ENCODE measurements at regions not wholly inside any gene's neighbourhood (a gene's known extent, or its start where the extent isn't known, plus 50 kb on each side); places are given as distances from the start of the nearest gene placed in this dataset.
"Not testable (repeated sequence)": the region's sequence is repeated elsewhere in the genome, so short reads cannot be mapped to it uniquely, and the experiment has no call there.

DNA sequence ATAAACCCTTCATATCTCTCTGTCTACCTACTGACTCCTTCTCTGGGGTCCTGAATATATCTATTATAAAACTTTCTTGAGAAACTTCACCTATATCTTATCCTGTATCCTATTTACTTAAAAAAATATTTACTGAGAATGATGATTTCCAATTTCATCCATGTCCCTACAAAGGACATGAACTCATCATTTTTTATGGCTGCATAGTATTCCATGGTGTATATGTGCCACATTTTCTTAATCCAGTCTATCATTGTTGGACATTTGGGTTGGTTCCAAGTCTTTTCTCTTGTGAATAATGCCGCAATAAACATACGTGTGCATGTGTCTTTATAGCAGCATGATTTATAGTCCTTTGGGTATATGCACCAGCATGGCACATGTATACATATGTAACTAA is 301.7 kb upstream of the RAI14 start:
- not testable (repeated sequence) for H3K9ac ChIP-seq (ENCODE audit: low read length in 3 of 3)

DNA sequence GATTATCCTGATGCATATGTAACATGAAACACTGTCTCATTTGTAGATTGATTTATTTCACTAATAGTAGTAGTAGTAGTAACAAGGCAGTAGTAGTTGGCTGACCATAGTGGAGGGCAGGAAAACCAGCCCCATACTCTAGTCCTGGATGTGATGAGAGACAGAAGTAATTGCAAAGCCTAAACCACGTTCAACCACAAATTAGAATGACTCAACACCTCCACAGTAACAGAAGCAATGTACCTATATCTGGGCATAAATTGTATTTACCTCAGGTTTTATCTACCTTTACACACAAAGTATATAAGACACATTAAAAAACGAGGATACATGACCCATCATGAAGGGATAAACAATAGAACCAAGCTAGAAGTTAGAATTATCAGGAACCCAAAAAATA is 284.7 kb upstream of the RAI14 start:
- H3K9me3 ChIP-seq (ENCODE audit: control insufficient read depth in 2 of 3, insufficient read depth in 1 of 3, low read length in 3 of 3); H3K4me3 ChIP-seq (ENCODE audit: low read length in 3 of 3); H3K27me3 ChIP-seq (ENCODE audit: control insufficient read depth, insufficient read depth, low read length); H3K27ac ChIP-seq (ENCODE audit: low read depth in 2 of 2, low read length in 2 of 2); H3K36me3 ChIP-seq (ENCODE audit: control insufficient read depth in 2 of 3, insufficient read depth in 3 of 3, low read length in 3 of 3); intact Hi-C loops (cut with DNase I); H3K9ac ChIP-seq (ENCODE audit: low read length in 3 of 3); H3K4me1 ChIP-seq (ENCODE audit: control insufficient read depth in 2 of 3, insufficient read depth in 2 of 3, low read depth in 1 of 3, low read length in 3 of 3); FAIRE-seq; DNase-seq: not testable (repeated sequence)

More for the DNA sequence above, 301.7 kb upstream of the RAI14 start:
- H3K36me3 ChIP-seq (ENCODE audit: control insufficient read depth in 2 of 3, insufficient read depth in 3 of 3, low read length in 3 of 3); intact Hi-C loops (cut with DNase I); H3K4me3 ChIP-seq (ENCODE audit: low read length in 3 of 3); H3K4me1 ChIP-seq (ENCODE audit: control insufficient read depth in 2 of 3, insufficient read depth in 2 of 3, low read depth in 1 of 3, low read length in 3 of 3); FAIRE-seq; H3K27me3 ChIP-seq (ENCODE audit: control insufficient read depth, insufficient read depth, low read length); H3K9me3 ChIP-seq (ENCODE audit: control insufficient read depth in 2 of 3, insufficient read depth in 1 of 3, low read length in 3 of 3); DNase-seq; H3K27ac ChIP-seq (ENCODE audit: low read depth in 2 of 2, low read length in 2 of 2): not testable (repeated sequence)

DNA sequence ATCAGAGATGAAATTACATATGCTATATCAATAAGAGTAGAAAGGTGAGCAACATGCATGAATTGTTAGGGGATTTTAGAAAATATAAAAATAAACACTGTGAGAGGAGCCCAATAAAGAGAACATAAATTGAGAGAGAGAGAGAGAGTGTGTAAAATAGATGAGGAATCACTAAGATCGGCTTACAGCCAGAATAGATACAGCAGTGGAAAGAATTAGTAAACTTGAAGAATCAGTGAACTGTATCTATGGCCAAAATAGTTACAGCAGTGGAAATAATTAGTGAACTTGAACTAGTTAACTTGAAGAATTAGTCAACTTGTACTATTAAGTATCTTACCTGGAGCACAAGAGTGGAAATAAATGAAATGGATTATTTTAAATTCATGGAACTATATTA is 284.3 kb upstream of the RAI14 start:
- H3K9ac ChIP-seq (ENCODE audit: low read length in 3 of 3); H3K27ac ChIP-seq (ENCODE audit: low read depth in 2 of 2, low read length in 2 of 2); H3K27me3 ChIP-seq (ENCODE audit: control insufficient read depth, insufficient read depth, low read length); H3K4me1 ChIP-seq (ENCODE audit: control insufficient read depth in 2 of 3, insufficient read depth in 2 of 3, low read depth in 1 of 3, low read length in 3 of 3); DNase-seq; intact Hi-C loops (cut with DNase I); H3K36me3 ChIP-seq (ENCODE audit: control insufficient read depth in 2 of 3, insufficient read depth in 3 of 3, low read length in 3 of 3); FAIRE-seq; H3K9me3 ChIP-seq (ENCODE audit: control insufficient read depth in 2 of 3, insufficient read depth in 1 of 3, low read length in 3 of 3); H3K4me3 ChIP-seq (ENCODE audit: low read length in 3 of 3): not testable (repeated sequence)

DNA sequence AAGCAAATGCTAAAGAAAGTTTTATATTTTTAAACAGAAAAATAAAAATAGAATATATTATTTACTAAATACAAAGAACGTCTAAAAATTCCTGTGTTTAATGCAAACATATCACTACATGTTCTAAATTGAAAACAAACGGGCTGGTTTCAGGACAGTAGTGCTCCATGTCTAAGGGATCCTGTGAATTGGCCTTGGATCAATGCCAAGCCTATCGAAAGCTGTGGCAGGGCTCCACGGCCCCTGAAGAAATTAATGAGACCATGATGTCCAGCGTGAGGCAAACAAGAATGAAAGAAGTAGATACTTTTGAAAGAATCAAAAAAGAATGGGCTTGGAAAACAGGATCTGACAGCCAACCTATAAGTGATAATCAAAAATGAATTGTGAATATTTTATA is 283.4 kb upstream of the RAI14 start:
- H3K9me3 ChIP-seq (ENCODE audit: control insufficient read depth in 2 of 3, insufficient read depth in 1 of 3, low read length in 3 of 3); H3K27ac ChIP-seq (ENCODE audit: low read depth in 2 of 2, low read length in 2 of 2); H3K36me3 ChIP-seq (ENCODE audit: control insufficient read depth in 2 of 3, insufficient read depth in 3 of 3, low read length in 3 of 3); DNase-seq; H3K9ac ChIP-seq (ENCODE audit: low read length in 3 of 3); H3K4me3 ChIP-seq (ENCODE audit: low read length in 3 of 3); H3K4me1 ChIP-seq (ENCODE audit: control insufficient read depth in 2 of 3, insufficient read depth in 2 of 3, low read depth in 1 of 3, low read length in 3 of 3); intact Hi-C loops (cut with DNase I); FAIRE-seq; H3K27me3 ChIP-seq (ENCODE audit: control insufficient read depth, insufficient read depth, low read length): not testable (repeated sequence)

DNA sequence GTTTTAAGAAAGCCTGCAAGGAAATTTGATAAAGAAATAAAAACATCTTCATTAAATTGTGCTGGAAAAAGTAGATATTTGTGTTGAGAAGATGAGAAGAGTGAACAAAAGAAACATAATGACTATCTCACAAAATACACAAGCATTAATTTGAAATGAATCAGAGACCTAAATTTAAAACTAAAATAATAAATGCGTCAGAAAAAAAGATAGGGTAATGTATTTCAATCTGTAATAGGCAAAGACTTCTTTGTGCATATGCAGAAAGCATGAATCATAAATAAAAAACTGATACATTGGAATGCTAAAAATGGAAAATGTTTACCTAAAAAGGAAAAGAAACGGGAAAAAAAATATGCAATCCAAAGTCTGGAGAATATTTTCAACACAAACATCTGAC is 278.5 kb upstream of the RAI14 start:
- H3K27me3 ChIP-seq (ENCODE audit: control insufficient read depth, insufficient read depth, low read length); H3K9ac ChIP-seq (ENCODE audit: low read length in 3 of 3); H3K9me3 ChIP-seq (ENCODE audit: control insufficient read depth in 2 of 3, insufficient read depth in 1 of 3, low read length in 3 of 3); H3K4me3 ChIP-seq (ENCODE audit: low read length in 3 of 3); intact Hi-C loops (cut with DNase I); H3K4me1 ChIP-seq (ENCODE audit: control insufficient read depth in 2 of 3, insufficient read depth in 2 of 3, low read depth in 1 of 3, low read length in 3 of 3); H3K36me3 ChIP-seq (ENCODE audit: control insufficient read depth in 2 of 3, insufficient read depth in 3 of 3, low read length in 3 of 3); FAIRE-seq; DNase-seq; H3K27ac ChIP-seq (ENCODE audit: low read depth in 2 of 2, low read length in 2 of 2): not testable (repeated sequence)

DNA sequence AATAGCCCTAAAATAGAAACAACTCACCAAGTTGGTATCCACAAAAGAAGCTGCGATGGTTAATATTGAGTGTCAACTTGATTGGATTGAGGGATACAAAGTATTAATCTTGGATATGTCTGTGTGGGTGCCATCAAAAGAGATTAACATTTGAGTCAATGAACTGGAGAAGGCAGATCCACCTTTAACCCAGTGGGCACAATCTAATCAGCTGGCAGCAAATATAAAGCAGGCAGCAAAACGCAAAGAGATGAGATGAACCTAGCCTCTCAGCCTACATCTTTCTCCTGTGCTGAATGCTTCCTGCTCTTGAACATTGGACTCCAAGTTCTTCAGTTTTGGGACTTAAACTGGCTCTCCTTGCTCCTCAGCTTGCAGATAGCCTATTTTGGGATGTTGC is 277.6 kb upstream of the RAI14 start:
- H3K27me3 ChIP-seq (ENCODE audit: control insufficient read depth, insufficient read depth, low read length); DNase-seq; H3K36me3 ChIP-seq (ENCODE audit: control insufficient read depth in 2 of 3, insufficient read depth in 3 of 3, low read length in 3 of 3); intact Hi-C loops (cut with DNase I); H3K9me3 ChIP-seq (ENCODE audit: control insufficient read depth in 2 of 3, insufficient read depth in 1 of 3, low read length in 3 of 3); FAIRE-seq; H3K27ac ChIP-seq (ENCODE audit: low read depth in 2 of 2, low read length in 2 of 2); H3K4me3 ChIP-seq (ENCODE audit: low read length in 3 of 3); H3K4me1 ChIP-seq (ENCODE audit: control insufficient read depth in 2 of 3, insufficient read depth in 2 of 3, low read depth in 1 of 3, low read length in 3 of 3); H3K9ac ChIP-seq (ENCODE audit: low read length in 3 of 3): not testable (repeated sequence)

DNA sequence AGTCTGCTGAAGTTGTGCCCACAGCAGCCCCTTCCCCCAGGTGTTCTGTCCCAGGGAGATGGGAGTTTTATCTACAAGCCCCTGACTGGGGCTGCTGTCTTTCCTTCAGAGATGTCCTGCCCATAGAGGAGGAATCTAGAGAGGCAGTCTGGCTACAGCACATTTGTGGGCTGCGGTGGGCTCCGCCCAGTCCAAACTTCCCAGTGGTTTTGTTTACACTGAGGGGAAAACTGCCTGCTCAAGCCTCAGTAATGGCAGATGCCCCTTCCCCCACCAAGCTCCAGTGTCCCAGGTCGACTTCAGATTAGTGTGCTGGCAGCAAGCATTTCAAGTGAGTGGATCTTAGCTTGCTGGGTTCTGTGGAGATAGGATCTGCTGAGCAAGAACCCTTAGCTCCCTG is 267.4 kb upstream of the RAI14 start:
- FAIRE-seq; intact Hi-C loops (cut with DNase I); H3K4me1 ChIP-seq (ENCODE audit: control insufficient read depth in 2 of 3, insufficient read depth in 2 of 3, low read depth in 1 of 3, low read length in 3 of 3); H3K4me3 ChIP-seq (ENCODE audit: low read length in 3 of 3); DNase-seq; H3K9me3 ChIP-seq (ENCODE audit: control insufficient read depth in 2 of 3, insufficient read depth in 1 of 3, low read length in 3 of 3); H3K27ac ChIP-seq (ENCODE audit: low read depth in 2 of 2, low read length in 2 of 2); H3K27me3 ChIP-seq (ENCODE audit: control insufficient read depth, insufficient read depth, low read length); H3K36me3 ChIP-seq (ENCODE audit: control insufficient read depth in 2 of 3, insufficient read depth in 3 of 3, low read length in 3 of 3); H3K9ac ChIP-seq (ENCODE audit: low read length in 3 of 3): not testable (repeated sequence)
